ENCODE measurements at regions not wholly inside any gene's neighbourhood (a gene's known extent, or its start where the extent isn't known, plus 50 kb on each side); places are given as distances from the start of the nearest gene placed in this dataset.

DNA sequence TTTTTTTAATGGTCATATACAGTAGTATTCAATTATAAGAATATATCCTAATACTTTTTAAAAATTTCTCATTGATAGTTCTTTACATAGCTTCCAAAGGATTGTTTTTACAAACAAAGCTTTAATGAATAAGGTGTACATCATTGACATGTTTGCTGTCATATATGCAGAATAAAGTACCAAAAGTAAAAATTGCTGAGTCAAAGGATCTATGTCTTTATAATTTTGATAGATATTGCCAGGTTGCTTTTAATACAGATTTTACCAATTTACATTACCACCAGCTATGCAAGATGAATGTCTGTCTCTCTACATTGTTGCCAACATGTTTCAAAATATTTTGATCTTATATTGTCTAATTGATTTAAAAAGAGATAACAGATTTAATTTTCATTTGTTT, 173.9 kb upstream of the FAM78B start:
- no peaks in the 10 kb centered on the region; the same call in 1 of the 2 replicates for H3K27me3 ChIP-seq (ENCODE audit: control insufficient read depth, low read length)
- H3K27ac ChIP-seq (ENCODE audit: low read depth, low read length): no peak overlapping the region
- H3K4me2 ChIP-seq (ENCODE audit: low read length): no peak overlapping the region
- no peaks in the 10 kb centered on the region for H3K79me2 ChIP-seq (ENCODE audit: control insufficient read depth, low read length)
- no peaks in the 10 kb centered on the region for H3K9me3 ChIP-seq (ENCODE audit: control insufficient read depth, insufficient read depth, low read length)
- H3K4me1 ChIP-seq (ENCODE audit: control insufficient read depth, low read length): no peaks in the 10 kb centered on the region
- no peak for TF ChIP-seq EZH2phosphoT487 (IDR thresholded peaks at IDR 0.05; ENCODE audit: borderline replicate concordance, low read length)
- TF ChIP-seq, protein P1, sequence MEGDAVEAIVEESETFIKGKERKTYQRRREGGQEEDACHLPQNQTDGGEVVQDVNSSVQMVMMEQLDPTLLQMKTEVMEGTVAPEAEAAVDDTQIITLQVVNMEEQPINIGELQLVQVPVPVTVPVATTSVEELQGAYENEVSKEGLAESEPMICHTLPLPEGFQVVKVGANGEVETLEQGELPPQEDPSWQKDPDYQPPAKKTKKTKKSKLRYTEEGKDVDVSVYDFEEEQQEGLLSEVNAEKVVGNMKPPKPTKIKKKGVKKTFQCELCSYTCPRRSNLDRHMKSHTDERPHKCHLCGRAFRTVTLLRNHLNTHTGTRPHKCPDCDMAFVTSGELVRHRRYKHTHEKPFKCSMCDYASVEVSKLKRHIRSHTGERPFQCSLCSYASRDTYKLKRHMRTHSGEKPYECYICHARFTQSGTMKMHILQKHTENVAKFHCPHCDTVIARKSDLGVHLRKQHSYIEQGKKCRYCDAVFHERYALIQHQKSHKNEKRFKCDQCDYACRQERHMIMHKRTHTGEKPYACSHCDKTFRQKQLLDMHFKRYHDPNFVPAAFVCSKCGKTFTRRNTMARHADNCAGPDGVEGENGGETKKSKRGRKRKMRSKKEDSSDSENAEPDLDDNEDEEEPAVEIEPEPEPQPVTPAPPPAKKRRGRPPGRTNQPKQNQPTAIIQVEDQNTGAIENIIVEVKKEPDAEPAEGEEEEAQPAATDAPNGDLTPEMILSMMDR (IDR thresholded peaks at IDR 0.05; ENCODE audit: low read depth, low read length, poor library complexity, severe bottlenecking): no peak
- no peaks in the 10 kb centered on the region for H3K36me3 ChIP-seq (ENCODE audit: control insufficient read depth, low read length)
- H3K9me2 ChIP-seq (replicated peaks; ENCODE audit: control insufficient read depth, low read length): no peaks in the 10 kb centered on the region
- no peak overlapping the region for H3K4me3 ChIP-seq (ENCODE audit: low read length)
- H4K20me1 ChIP-seq (ENCODE audit: control insufficient read depth, insufficient read depth, low read depth, low read length): no peaks in the 10 kb centered on the region
- H3F3A ChIP-seq (ENCODE audit: control insufficient read depth, insufficient read depth): no peaks in the 10 kb centered on the region

DNA sequence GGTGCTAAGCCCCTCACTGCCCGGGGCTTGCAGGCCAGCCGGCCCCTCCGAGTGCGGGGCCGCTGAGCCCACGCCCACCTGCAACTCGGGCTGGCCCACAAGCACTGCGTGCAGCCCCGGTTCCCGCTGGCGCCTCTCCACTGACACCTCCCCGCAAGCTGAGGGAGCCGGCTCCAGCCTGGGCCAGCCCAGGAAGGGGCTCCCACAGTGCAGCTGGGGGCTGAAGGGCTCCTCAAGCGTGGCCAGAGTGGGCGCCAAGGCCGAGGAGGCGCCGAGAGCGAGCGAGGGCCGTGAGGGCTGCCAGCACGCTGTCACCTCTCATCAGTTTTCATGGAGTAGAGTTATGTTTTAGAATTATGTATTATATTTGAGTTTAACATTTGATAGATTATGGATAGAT, 176.5 kb upstream of the FAM78B start:
- Histone ChIP-seq H3K4me2 (ENCODE audit: low read length) (no peak overlapping the region), H4K20me1 (ENCODE audit: control insufficient read depth, insufficient read depth, low read depth, low read length) (no peaks in the 10 kb centered on the region), H3F3A (ENCODE audit: control insufficient read depth, insufficient read depth) (no peaks in the 10 kb centered on the region), H3K79me2 (ENCODE audit: control insufficient read depth, low read length) (no peaks in the 10 kb centered on the region), H3K4me1 (ENCODE audit: control insufficient read depth, low read length) (no peaks in the 10 kb centered on the region), H3K27me3 (ENCODE audit: control insufficient read depth, low read length) (no peaks in the 10 kb centered on the region), H3K36me3 (ENCODE audit: control insufficient read depth, low read length) (no peaks in the 10 kb centered on the region), H3K27ac (ENCODE audit: low read depth, low read length) (no peak overlapping the region), H3K4me3 (ENCODE audit: low read length) (no peak overlapping the region), H3K9me2 (replicated peaks; ENCODE audit: control insufficient read depth, low read length) (no peaks in the 10 kb centered on the region), H3K9me3 (ENCODE audit: control insufficient read depth, insufficient read depth, low read length) (no peaks in the 10 kb centered on the region)
- TF ChIP-seq, protein P1 (IDR thresholded peaks at IDR 0.05; ENCODE audit: low read depth, low read length, poor library complexity, severe bottlenecking): no peak

DNA sequence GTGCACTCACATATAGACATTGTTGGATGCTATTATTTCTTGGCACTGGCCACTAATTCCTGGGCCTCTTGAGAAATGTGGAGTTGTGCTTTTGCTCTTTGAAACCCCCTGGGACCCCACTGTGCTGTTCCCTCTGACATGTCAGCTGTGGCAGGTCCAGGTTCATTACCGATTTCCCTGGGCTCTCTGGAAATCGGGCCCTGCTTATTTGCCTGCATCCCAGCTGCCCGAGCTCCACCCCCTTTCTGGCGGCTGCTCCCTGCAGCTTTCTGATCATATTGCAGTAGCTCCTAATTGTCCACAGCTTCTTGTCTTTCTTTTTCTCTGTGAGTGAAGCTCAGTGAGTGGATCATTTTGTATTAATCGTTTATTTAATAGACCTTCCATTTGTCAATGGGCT, 183.7 kb upstream of the FAM78B start:
- H4K20me1 ChIP-seq (ENCODE audit: control insufficient read depth, insufficient read depth, low read depth, low read length): no peaks in the 10 kb centered on the region
- no peak overlapping the region for H3K4me3 ChIP-seq (ENCODE audit: low read length)

More for the DNA sequence above, 183.7 kb upstream of the FAM78B start:
- H3K79me2 ChIP-seq (ENCODE audit: control insufficient read depth, low read length): no peaks in the 10 kb centered on the region
- no peaks in the 10 kb centered on the region for H3K9me3 ChIP-seq (ENCODE audit: control insufficient read depth, insufficient read depth, low read length)
- H3K4me1 ChIP-seq (ENCODE audit: control insufficient read depth, low read length): no peaks in the 10 kb centered on the region
- H3K36me3 ChIP-seq (ENCODE audit: control insufficient read depth, low read length): no peaks in the 10 kb centered on the region
- H3K27ac ChIP-seq (ENCODE audit: low read depth, low read length): no peak overlapping the region
- H3K4me2 ChIP-seq (ENCODE audit: low read length): no peak overlapping the region
- no peaks in the 10 kb centered on the region for H3K27me3 ChIP-seq (ENCODE audit: control insufficient read depth, low read length)
- TF ChIP-seq, protein P1 (IDR thresholded peaks at IDR 0.05; ENCODE audit: low read depth, low read length, poor library complexity, severe bottlenecking): no peak
- TF ChIP-seq EZH2phosphoT487 (IDR thresholded peaks at IDR 0.05; ENCODE audit: borderline replicate concordance, low read length): no peak
- H3K9me2 ChIP-seq (replicated peaks; ENCODE audit: control insufficient read depth, low read length): no peaks in the 10 kb centered on the region
- no peaks in the 10 kb centered on the region for H3F3A ChIP-seq (ENCODE audit: control insufficient read depth, insufficient read depth)
